KMS-11 (cell line): ENCODE measurements at regions not wholly inside any gene's neighbourhood (a gene's known extent, or its start where the extent isn't known, plus 50 kb on each side); places are given as distances from the start of the nearest gene placed in this dataset.

Experiments used
- H2AFZ ChIP-seq: fragments of 200-600 bp; sonication (generic); 2 replicates; pipeline ENCODE4 v1.6.1; 2016; ENCODE audit warnings: antibody characterized with exemption, mixed run types, low read depth
- H3K27ac ChIP-seq: fragments of 200-600 bp; sonication (generic); 2 replicates; pipeline ENCODE4 v1.6.1; 2016; ENCODE audit warnings: mild to moderate bottlenecking, mixed run types
- H3K27me3 ChIP-seq: fragments of 200-600 bp; sonication (generic); 2 replicates; pipeline ENCODE4 v1.6.1; 2017; ENCODE audit warnings: mild to moderate bottlenecking, low read depth, mixed run types, moderate library complexity; ENCODE audit not compliant: insufficient read depth
- H3K36me3 ChIP-seq: fragments of 200-600 bp; sonication (generic); 2 replicates; pipeline ENCODE4 v1.6.1; 2017; ENCODE audit warnings: mild to moderate bottlenecking, mixed run types; ENCODE audit not compliant: insufficient read depth
- H3K4me1 ChIP-seq: fragments of 200-600 bp; sonication (generic); 2 replicates; pipeline ENCODE4 v1.6.1; 2016; ENCODE audit warnings: mild to moderate bottlenecking, low read depth, mixed run types; ENCODE audit not compliant: poor library complexity, severe bottlenecking
- H3K4me2 ChIP-seq: fragments of 200-600 bp; sonication (generic); 2 replicates; pipeline ENCODE4 v1.7.0; 2016; ENCODE audit warnings: mild to moderate bottlenecking, mixed run types
- H3K4me3 ChIP-seq: fragments of 200-600 bp; sonication (generic); IDR thresholded peaks from 2 replicates; pipeline ENCODE4 v1.6.1; 2017; ENCODE audit warnings: low read depth, low read length, mixed read lengths; ENCODE audit not compliant: insufficient read depth
- H3K79me2 ChIP-seq: fragments of 200-600 bp; sonication (generic); 2 replicates; pipeline ENCODE4 v1.6.1; 2016; ENCODE audit warnings: low read depth, mixed run types; ENCODE audit not compliant: insufficient read depth
- H3K9ac ChIP-seq: fragments of 200-600 bp; sonication (generic); 2 replicates; pipeline ENCODE4 v1.6.1; 2016; ENCODE audit warnings: mild to moderate bottlenecking, mixed run types
- H4K20me1 ChIP-seq: fragments of 200-600 bp; sonication (generic); 2 replicates; pipeline ENCODE4 v1.6.1; 2016; ENCODE audit warnings: mild to moderate bottlenecking, mixed run types; ENCODE audit not compliant: insufficient read depth
- CTCF ChIP-seq: fragments of 200-600 bp; sonication (generic); conservative IDR thresholded peaks from 2 replicates; pipeline ENCODE4 v1.6.1; 2017; ENCODE audit warnings: low read depth, mild to moderate bottlenecking, antibody characterized with exemption, low read length, moderate library complexity, mixed read lengths

DNA sequence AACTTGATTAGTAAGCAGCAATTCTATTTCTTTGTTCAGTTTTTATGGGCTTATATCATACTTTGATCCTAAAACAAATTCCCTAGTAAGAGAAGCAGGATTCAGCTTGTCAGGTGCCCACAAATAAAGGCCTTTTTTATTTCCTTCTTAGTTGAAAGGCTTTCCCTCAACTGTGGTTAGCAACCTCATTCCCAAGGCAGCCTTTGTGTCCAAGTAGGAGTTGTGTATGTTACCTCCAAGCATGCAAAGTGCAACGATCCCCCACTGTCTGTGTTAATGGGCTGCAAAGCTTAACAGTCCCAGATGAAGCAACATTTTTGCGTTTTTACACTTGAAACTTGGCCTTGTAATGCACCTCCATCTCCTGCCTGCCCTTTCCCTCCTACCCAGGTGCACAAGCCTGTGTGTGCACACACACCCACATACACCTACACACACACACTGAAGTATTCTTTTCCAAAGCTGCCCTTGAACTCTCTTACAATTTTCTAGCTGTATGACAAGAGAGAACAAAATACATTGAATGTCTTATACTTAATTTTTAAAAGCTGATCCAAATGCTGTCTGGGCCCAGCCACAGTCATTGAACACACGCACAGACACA lies 278.2 kb downstream of the SNX13 start:
- Histone ChIP-seq H3K27me3 (no peaks in the 10 kb centered on the region), H3K4me2 (no peak overlapping the region), H3K4me1 (peaks cover 7% of the 10 kb centered on the region), H3K79me2 (no peaks in the 10 kb centered on the region), H3K36me3 (no peaks in the 10 kb centered on the region), H3K4me3 (no peak overlapping the region), H3K9ac (no peak overlapping the region), H4K20me1 (no peaks in the 10 kb centered on the region), H3K27ac (no peak overlapping the region), H2AFZ (no peak overlapping the region)
- no peak for TF ChIP-seq CTCF

DNA sequence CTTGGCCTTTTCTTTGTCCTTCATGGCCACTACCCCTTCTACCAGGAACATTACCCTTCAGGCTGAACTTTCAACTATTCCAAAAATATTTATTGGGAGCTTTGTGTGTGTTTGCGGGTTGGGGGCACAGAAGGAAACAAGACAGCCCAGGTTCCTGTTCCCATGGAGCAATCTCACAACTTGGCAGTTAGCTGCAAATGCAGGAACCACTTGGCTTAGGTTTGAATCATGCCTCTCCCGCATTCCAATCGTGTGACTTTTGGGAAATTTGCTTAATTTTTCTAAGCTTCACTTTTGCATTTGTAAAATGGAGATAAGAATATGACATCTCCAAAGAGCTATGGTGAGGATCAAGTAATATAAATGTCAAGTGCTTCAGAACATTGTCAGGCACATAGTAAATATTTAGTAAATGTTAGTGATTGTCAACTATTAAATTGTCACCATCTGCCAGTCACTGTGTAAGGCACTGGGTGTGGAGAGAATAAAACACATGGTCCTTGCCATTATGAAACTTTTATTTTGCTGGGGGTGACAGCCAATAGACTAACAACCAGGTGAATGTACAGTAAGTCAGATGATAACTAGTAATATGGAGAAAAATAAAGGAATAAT lies 277.1 kb downstream of the SNX13 start:
- no peak for TF ChIP-seq CTCF
- no peak overlapping the region for H3K27ac ChIP-seq
- H3K4me1 ChIP-seq = no peaks in the 10 kb centered on the region
- H3K4me2 ChIP-seq = no peak overlapping the region
- H3K4me3 ChIP-seq = no peak overlapping the region
- H3K27me3 ChIP-seq = no peaks in the 10 kb centered on the region
- H3K9ac ChIP-seq = no peak overlapping the region
- no peak overlapping the region for H2AFZ ChIP-seq
- no peaks in the 10 kb centered on the region for H3K36me3 ChIP-seq
- H4K20me1 ChIP-seq = no peaks in the 10 kb centered on the region
- no peaks in the 10 kb centered on the region for H3K79me2 ChIP-seq

- H3K9ac ChIP-seq = no peak overlapping the region
- H3K4me3 ChIP-seq = no peak overlapping the region
- H2AFZ ChIP-seq = no peak overlapping the region
- H4K20me1 ChIP-seq = no peaks in the 10 kb centered on the region
- no peaks in the 10 kb centered on the region for H3K4me1 ChIP-seq
- H3K36me3 ChIP-seq = no peaks in the 10 kb centered on the region
- H3K27me3 ChIP-seq = no peaks in the 10 kb centered on the region
- H3K4me2 ChIP-seq = no peak overlapping the region
- H3K27ac ChIP-seq = no peak overlapping the region
- TF ChIP-seq CTCF = no peak
- H3K79me2 ChIP-seq = no peaks in the 10 kb centered on the region
These were observed 275.3 kb downstream of the SNX13 start for GRCh38 chr7:17665029-17665428.

- H3K4me2 ChIP-seq = no peak overlapping the region
- no peaks in the 10 kb centered on the region for H3K27me3 ChIP-seq
- H3K27ac ChIP-seq = no peak overlapping the region
- H3K4me1 ChIP-seq = no peaks in the 10 kb centered on the region
- no peak overlapping the region for H3K9ac ChIP-seq
- TF ChIP-seq CTCF = no peak
- H4K20me1 ChIP-seq = no peaks in the 10 kb centered on the region
- H3K4me3 ChIP-seq = no peak overlapping the region
- no peak overlapping the region for H2AFZ ChIP-seq
- H3K36me3 ChIP-seq = no peaks in the 10 kb centered on the region
- H3K79me2 ChIP-seq = no peaks in the 10 kb centered on the region
These were observed 272.2 kb downstream of the SNX13 start for GRCh38 chr7:17668122-17668521.
